ENCODE measurements at regions not wholly inside any gene's neighbourhood (a gene's known extent, or its start where the extent isn't known, plus 50 kb on each side); places are given as distances from the start of the nearest gene placed in this dataset.

DNA sequence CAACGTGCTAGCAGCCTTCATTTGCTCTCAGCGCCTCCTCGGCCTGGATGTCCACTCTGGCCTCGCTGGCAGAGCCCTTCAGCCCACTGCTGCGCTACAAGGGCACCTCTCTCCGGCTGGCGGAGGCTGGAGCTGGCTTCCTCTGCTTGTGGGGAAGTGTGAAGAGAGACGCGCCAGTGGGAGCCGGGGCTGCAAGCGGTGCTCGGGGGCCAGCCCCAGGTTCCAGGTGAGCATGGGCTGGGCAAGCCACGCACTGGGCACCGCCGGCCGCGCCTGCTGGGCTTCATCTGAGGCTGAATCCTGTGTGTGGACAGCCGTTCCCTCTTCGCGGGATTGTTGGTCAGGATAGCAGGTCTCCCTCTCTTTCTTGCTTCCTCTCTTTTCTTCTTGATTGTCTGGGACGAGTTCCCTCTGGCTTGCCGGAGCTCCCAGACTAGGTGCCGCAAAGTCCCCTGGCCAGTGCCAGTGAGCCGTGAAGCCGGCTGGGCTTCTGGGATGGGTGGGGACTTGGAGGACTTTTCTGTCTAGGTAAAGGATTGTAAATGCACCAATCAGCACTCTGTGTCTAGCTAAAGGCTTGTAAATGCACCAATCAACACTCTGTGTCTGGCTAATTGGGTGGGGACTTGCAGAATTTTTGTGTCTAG, 165.0 kb downstream of the HEPH start:
- Histone ChIP-seq H3K36me3 (ENCODE audit: control insufficient read depth, insufficient read depth, low read length) (no peaks in the 10 kb centered on the region), H3K4me3 (ENCODE audit: low read depth, low read length) (no peak overlapping the region), H3K27me3 (ENCODE audit: control insufficient read depth, insufficient read depth, low read length) (no peaks in the 10 kb centered on the region), H3K9me3 (ENCODE audit: control insufficient read depth, insufficient read depth, low read length) (peaks cover 91% of the 10 kb centered on the region), H3K4me1 (ENCODE audit: control insufficient read depth, insufficient read depth, low read length) (no peaks in the 10 kb centered on the region), H3K27ac (ENCODE audit: low read depth, low read length) (no peak overlapping the region), H3K9ac (ENCODE audit: low read depth, low read length) (no peak overlapping the region)

DNA sequence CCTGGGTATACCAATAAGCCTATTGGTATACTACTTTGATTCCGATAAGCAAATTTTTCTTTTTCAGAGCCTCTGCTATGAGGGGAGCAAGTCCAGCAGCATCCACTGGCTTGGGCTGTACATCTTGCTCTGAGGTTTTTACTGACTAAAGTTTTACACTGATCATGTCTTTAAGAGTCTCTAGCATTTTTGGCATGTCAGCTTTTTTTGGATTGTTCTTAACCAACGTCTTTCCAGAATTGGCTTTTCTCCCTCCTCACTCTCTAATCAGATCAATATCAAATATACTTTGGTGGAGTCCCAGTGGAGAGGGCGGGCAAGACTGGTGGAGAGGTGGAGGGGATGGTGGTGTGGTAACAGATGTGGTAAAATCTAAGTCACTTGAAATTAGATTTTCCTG, 196.8 kb downstream of the HEPH start:
- no peaks in the 10 kb centered on the region for H3K4me1 ChIP-seq (ENCODE audit: control insufficient read depth, insufficient read depth, low read length)
- H3K36me3 ChIP-seq (ENCODE audit: control insufficient read depth, insufficient read depth, low read length) = no peaks in the 10 kb centered on the region
- H3K9me3 ChIP-seq (ENCODE audit: control insufficient read depth, insufficient read depth, low read length) = peaks cover 87% of the 10 kb centered on the region
- no peak overlapping the region for H3K9ac ChIP-seq (ENCODE audit: low read depth, low read length)
- H3K27me3 ChIP-seq (ENCODE audit: control insufficient read depth, insufficient read depth, low read length) = no peaks in the 10 kb centered on the region
- no peak overlapping the region for H3K4me3 ChIP-seq (ENCODE audit: low read depth, low read length)
- H3K27ac ChIP-seq (ENCODE audit: low read depth, low read length) = no peak overlapping the region

DNA sequence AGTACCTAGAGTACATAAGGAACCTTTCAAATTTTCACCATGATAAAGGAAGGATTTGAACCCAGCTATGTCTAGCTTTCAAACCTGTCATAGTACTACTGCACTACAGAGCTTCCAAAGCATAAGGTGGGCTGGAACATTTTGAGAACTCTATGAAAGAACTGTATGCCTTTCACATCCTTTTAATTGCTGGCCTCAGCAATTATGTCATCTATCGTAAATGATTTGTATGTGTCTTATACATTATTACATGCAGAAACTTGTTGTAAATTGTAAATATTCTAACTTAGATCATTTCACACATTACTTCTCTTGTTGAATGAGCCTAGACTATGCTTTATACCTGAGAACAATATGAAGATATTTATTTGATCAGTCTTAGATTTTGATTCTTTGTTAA, 220.7 kb downstream of the HEPH start:
- Histone ChIP-seq H3K36me3 (ENCODE audit: control insufficient read depth, insufficient read depth, low read length) (no peaks in the 10 kb centered on the region), H3K4me1 (ENCODE audit: control insufficient read depth, insufficient read depth, low read length) (no peaks in the 10 kb centered on the region), H3K9me3 (ENCODE audit: control insufficient read depth, insufficient read depth, low read length) (peaks cover 78% of the 10 kb centered on the region), H3K27me3 (ENCODE audit: control insufficient read depth, insufficient read depth, low read length) (no peaks in the 10 kb centered on the region), H3K27ac (ENCODE audit: low read depth, low read length) (no peak overlapping the region), H3K4me3 (ENCODE audit: low read depth, low read length) (no peak overlapping the region), H3K9ac (ENCODE audit: low read depth, low read length) (no peak overlapping the region)

DNA sequence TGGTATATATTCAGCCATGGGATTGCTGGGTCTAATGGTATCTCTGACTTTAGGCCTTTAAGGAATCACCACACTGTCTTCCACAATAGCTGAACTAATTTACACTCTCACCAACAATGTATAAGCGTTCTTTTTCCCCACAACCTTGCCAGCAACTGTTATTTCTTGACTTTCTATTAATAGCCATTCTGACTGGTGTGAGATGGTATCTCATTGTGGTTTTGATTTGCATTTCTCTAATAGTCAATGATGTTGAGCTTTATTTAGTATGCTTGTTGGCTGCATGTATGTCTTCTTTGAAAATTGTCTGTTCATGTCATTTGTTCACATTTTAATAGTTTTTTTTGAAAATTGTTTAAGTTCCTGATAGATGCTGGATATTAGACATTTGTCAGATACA, 235.2 kb downstream of the HEPH start:
- Histone ChIP-seq H3K27me3 (ENCODE audit: control insufficient read depth, insufficient read depth, low read length) (no peaks in the 10 kb centered on the region), H3K9me3 (ENCODE audit: control insufficient read depth, insufficient read depth, low read length) (peaks cover 81% of the 10 kb centered on the region), H3K36me3 (ENCODE audit: control insufficient read depth, insufficient read depth, low read length) (no peaks in the 10 kb centered on the region), H3K27ac (ENCODE audit: low read depth, low read length) (no peak overlapping the region), H3K4me1 (ENCODE audit: control insufficient read depth, insufficient read depth, low read length) (no peaks in the 10 kb centered on the region), H3K4me3 (ENCODE audit: low read depth, low read length) (no peak overlapping the region), H3K9ac (ENCODE audit: low read depth, low read length) (no peak overlapping the region)

DNA sequence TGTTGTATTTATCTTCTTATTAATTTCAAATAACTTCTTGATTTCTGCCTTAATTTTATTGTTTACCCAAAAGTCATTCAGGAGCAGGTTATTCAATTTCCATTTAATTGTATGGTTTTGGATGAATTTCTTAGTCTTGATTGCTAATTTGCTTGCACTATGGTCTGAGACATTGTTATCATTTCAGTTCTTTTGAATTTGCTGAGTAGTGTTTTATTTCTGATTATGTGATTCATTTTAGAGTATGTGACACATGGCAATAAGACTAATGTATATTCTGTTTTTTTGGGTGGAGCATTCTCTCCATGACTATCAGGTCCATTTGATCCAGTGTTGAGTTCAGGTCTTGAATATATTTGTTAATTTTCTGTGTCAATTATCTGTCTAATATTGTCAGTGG, 236.7 kb downstream of the EDA2R start:
- Histone ChIP-seq H3K27me3 (ENCODE audit: control insufficient read depth, insufficient read depth, low read length) (no peaks in the 10 kb centered on the region), H3K4me1 (ENCODE audit: control insufficient read depth, insufficient read depth, low read length) (no peaks in the 10 kb centered on the region), H3K36me3 (ENCODE audit: control insufficient read depth, insufficient read depth, low read length) (no peaks in the 10 kb centered on the region), H3K4me3 (ENCODE audit: low read depth, low read length) (no peak overlapping the region), H3K9me3 (ENCODE audit: control insufficient read depth, insufficient read depth, low read length) (peaks cover 83% of the 10 kb centered on the region), H3K27ac (ENCODE audit: low read depth, low read length) (no peak overlapping the region), H3K9ac (ENCODE audit: low read depth, low read length) (no peak overlapping the region)

DNA sequence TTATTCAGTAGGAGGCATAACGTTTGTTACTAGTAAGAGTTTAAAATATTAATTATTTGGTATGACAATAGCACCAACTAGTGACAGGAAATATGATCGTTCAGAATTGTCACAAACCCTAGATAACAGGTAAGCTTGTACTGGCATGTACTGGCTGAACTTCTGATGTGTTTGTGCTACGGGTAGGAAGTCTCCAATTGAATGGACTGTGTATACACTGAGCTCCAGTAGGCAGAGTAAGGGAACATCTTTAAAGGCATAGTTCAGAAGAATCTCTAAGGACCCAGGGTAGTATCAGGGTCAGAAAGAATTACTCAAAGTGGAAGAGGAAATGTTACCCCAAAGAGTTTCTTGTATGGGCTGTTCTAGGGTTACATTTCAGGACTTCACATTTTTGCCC, 230.4 kb downstream of the EDA2R start:
- H3K9ac ChIP-seq (ENCODE audit: low read depth, low read length) = no peak overlapping the region
- H3K27ac ChIP-seq (ENCODE audit: low read depth, low read length) = no peak overlapping the region
- H3K36me3 ChIP-seq (ENCODE audit: control insufficient read depth, insufficient read depth, low read length) = no peaks in the 10 kb centered on the region
- H3K4me1 ChIP-seq (ENCODE audit: control insufficient read depth, insufficient read depth, low read length) = no peaks in the 10 kb centered on the region
- H3K9me3 ChIP-seq (ENCODE audit: control insufficient read depth, insufficient read depth, low read length) = peaks cover 96% of the 10 kb centered on the region
- no peak overlapping the region for H3K4me3 ChIP-seq (ENCODE audit: low read depth, low read length)
- H3K27me3 ChIP-seq (ENCODE audit: control insufficient read depth, insufficient read depth, low read length) = no peaks in the 10 kb centered on the region

DNA sequence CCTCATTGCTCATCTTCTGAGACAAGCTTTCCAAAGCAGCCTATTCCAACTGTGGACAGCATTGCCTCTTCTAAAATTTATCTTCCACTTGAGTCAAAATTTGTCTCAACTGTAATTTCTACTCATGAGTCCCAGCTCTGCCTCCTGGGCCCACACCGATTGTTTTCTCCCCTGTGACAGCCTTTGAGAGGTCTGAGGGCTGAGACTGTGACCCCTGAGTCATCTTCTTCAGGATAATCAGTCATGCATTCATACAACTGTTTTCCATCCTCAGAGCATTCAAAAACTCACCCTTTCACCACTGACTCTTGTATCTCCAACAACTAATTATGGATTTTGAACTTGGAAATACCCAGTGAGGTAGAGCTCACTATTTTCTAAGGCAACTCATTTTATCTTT, 228.1 kb downstream of the EDA2R start:
- H3K27me3 ChIP-seq (ENCODE audit: control insufficient read depth, insufficient read depth, low read length) = no peaks in the 10 kb centered on the region
- H3K4me1 ChIP-seq (ENCODE audit: control insufficient read depth, insufficient read depth, low read length) = no peaks in the 10 kb centered on the region
- peaks cover 93% of the 10 kb centered on the region for H3K9me3 ChIP-seq (ENCODE audit: control insufficient read depth, insufficient read depth, low read length)

More for the DNA sequence above, 228.1 kb downstream of the EDA2R start:
- Histone ChIP-seq H3K36me3 (ENCODE audit: control insufficient read depth, insufficient read depth, low read length) (no peaks in the 10 kb centered on the region), H3K27ac (ENCODE audit: low read depth, low read length) (no peak overlapping the region), H3K9ac (ENCODE audit: low read depth, low read length) (no peak overlapping the region), H3K4me3 (ENCODE audit: low read depth, low read length) (no peak overlapping the region)

All from HUES48 (cell line).